Activated CD4-positive, alpha-beta T cell treated with anti-CD3 and anti-CD28 coated beads, Interleukin-2, amount 50 U/mL, for 24 hours (primary cell): ENCODE measurements at regions not wholly inside any gene's neighbourhood (a gene's known extent, or its start where the extent isn't known, plus 50 kb on each side); places are given as distances from the start of the nearest gene placed in this dataset.
"Not testable (repeated sequence)": the region's sequence is repeated elsewhere in the genome, so short reads cannot be mapped to it uniquely, and the experiment has no call there.

Source experiments
- DNase-seq, 2 donors: peaks; one replicate each; pipeline ENCODE4 v3.0.0-alpha.2; 2020; ENCODE audit warnings: low read depth in 1 of 2, low spot score in 1 of 2

- DNase-seq, result no peak
Observed at GRCh38 chr1:185441605-185442004, 124.6 kb upstream of the IVNS1ABP start.

DNA sequence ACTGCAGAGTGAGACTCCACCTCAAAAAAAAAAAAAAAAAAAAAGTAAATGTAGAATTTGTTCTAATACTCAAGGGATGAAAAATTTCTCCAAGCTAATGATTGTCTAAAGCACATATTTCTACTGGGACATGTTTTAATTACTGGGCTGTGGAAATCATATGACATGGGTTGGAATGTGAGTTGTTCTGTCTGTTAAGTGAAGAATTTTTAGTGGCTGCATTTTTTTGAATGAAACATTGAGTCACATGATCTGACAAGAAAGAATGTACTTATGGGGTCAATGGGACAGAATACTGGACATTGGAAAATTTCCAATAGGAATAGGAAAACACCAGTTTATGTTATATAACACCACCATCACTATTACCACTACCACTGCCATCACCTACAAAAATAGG, 123.8 kb upstream of the IVNS1ABP start:
- DNase-seq, result no peak

- DNase-seq, result peak in 1 of 2 donors; percentile 24
Observed at GRCh38 chr1:185439727-185440415, 122.8 kb upstream of the IVNS1ABP start.

DNA sequence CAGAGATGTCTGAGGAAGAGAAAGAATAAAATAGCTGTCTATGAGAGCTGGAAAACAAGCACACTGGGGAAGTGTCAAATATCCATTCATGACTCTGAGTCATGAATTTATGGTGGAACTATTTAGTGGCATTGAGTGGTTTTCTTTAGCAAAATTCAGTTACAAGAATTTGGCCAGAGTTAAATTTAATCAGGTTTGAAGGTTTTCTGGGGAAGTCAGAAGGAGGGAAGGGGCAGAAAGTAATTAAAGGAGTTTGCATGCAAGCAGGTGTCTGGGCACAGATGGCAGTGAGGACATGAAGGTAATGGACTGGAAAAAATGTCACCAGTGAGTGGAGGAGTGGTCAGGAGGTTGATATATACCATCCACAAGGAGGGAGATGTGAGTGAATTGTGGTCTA, 121.9 kb upstream of the IVNS1ABP start:
- no peak for DNase-seq

DNA sequence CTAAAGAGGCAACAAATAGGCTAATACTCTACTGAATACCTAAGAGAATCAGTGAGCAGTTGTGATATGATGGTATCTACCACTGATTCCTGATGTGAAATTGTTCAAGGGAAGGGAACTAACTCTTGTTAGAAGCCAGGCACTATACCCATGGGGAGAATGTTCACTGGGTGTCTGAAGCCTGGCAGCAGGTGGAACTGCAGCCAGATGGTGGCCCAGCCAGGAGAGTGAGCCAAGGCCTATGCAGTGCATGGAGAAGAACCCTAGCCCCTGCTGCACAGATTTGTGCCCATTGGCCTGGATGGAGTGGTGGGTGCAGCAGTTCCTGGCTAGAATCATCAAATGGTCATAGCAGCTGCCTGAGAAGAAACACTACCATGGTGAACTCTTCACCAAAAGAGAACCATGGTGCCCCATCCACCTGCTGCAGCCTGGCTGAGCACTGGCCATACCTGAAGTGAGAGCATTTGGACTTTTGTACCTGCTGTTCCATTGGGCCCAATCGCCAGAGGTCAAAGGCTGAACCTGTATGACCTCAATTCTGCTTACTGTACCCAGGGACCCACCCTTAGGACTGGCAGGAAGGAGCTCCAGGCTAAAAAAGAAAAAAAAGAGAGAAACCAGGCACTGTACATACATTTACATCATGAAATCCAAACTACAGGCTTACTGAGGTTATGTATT, 118.8 kb upstream of the IVNS1ABP start:
- DNase-seq, result no peak

- DNase-seq, result no peak
Observed at GRCh38 chr1:185434721-185435120, 117.7 kb upstream of the IVNS1ABP start.

DNA sequence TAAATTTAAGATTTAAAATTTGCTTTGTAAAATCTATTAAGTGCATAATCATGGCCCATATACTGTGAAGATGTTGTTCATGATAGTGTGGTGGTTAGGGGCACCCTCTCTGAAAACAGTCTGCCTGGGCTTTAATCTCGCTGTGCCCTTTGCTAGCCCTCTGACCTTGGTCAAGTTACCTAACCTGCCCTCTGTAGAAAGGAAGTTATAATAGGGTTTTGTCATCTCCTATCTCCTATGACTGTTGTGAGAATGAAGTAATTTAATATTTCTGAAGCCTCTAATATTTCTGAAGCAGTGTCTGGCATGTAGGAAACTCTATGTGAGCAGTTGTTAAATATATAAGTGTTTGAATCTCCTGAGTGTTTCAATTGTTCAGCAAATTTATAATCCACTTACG, 116.6 kb upstream of the IVNS1ABP start:
- no peak for DNase-seq

- DNase-seq, result no peak
Observed at GRCh38 chr1:185432948-185433347, 115.9 kb upstream of the IVNS1ABP start.

GRCh38 chr1:185431612-185432011, 114.6 kb upstream of the IVNS1ABP start:
- no peak for DNase-seq

DNA sequence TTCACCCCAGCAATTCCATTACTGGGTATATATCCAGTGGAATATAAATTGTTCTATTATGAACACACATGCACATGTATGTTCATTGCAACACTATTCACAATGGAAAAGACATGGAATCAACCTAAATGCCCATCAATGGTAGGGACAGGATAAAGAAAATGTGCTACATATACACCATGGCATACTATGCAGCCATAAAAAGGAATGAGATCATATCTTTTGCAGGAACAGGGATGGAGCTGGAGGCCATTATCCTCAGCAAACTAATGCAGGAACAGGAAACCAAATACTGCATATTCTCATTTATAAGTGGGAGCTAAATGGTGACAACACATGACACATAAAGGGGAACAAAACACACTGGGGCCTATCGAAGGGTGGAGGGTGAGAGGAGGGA, 112.6 kb upstream of the IVNS1ABP start:
- DNase-seq, result not testable (repeated sequence)

DNA sequence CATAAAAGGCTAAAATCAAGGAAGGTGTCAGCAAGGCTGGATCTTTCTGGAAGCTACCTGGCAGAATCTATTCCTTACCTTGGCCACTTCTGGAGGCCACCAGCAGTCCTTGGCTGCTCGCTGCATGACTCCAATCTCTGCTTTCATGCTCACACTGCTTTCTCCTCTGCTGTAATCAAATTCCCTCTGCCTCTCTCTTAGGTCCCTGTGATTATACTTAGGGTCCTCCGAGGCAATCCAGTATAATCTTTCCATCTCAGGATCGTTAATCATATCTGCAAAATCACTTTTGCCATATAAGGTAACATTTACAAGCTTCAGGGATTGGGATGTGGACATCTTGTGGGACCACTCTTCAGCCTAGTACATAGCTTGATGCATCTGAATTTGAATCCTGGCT, 110.7 kb upstream of the IVNS1ABP start:
- no peak for DNase-seq

GRCh38 chr1:185427264-185427663, 110.2 kb upstream of the IVNS1ABP start:
- DNase-seq, result no peak

GRCh38 chr1:185426848-185427247, 109.8 kb upstream of the IVNS1ABP start:
- DNase-seq, result no peak

DNA sequence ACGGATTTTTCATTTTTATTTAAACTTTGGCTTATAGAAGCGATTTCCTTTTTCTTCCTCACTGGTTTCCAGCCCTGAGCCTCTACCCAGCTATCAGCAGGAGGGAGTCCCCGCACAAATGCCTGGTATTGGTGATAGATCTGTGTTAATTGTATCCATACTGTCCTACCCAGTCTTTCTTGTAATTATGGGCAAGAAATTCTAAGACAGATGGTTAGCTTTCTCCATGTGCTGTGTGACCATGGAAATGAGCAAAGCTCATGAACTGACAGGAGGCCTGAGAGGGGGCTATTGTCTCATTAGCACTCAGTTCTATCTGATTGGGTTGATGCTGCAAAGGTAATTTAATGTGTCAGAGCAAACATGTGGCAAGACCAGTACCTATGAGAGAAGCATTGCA, 108.1 kb upstream of the IVNS1ABP start:
- DNase-seq, result no peak

DNA sequence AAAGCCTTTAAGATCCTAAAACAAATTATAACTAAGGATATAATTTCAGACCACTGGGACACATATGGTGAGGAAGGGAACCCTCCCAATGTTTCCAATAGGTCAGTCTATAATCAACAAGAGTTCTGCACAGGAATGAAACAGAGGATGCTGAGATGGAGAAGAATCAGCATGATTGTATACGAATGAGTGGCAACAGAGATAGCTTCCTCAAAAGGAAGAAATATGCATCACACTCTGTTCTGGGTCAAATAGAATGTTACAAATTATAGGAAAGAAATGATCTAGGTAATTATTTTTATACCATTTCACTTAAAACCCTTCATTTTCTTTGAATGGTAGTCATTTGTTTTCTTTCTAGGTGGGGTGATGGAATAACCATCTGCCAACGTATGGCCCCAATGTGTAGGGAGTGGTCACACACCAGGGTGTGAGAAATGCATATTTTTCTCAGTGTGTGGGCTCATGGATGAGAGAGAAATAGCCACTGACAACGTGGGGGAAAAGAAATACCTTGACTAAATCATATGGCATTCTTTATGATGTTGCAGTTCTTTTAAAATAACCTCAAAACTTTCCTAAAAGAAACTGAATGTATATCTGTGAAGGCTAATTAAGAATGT, 104.6 kb upstream of the IVNS1ABP start:
- no peak for DNase-seq

GRCh38 chr1:185420588-185421081, 103.6 kb upstream of the IVNS1ABP start:
- DNase-seq, result no peak

DNA sequence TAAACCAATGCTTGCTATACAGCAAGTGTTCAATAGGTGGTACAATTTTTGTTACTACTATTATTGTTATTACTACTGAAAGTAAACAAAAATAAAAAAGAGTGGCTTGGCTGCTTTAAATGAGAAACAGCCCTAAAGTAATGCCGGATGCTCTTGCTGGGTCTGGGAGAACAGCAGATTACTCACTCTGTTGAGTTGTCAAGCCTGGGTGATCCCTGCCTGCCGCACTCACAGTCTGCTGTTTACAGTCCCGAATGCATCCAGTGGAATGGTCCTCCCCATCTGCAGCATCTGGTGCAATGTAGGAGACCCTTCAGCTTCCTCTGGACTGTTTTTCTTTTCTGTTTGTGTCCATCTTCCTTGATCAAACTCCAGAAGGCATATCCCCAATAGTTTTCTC, 102.7 kb upstream of the IVNS1ABP start:
- DNase-seq, result no peak

GRCh38 chr1:185418472-185418871, 101.4 kb upstream of the IVNS1ABP start:
- no peak for DNase-seq

GRCh38 chr1:185412385-185413087, 95.5 kb upstream of the IVNS1ABP start:
- DNase-seq, result no peak

DNA sequence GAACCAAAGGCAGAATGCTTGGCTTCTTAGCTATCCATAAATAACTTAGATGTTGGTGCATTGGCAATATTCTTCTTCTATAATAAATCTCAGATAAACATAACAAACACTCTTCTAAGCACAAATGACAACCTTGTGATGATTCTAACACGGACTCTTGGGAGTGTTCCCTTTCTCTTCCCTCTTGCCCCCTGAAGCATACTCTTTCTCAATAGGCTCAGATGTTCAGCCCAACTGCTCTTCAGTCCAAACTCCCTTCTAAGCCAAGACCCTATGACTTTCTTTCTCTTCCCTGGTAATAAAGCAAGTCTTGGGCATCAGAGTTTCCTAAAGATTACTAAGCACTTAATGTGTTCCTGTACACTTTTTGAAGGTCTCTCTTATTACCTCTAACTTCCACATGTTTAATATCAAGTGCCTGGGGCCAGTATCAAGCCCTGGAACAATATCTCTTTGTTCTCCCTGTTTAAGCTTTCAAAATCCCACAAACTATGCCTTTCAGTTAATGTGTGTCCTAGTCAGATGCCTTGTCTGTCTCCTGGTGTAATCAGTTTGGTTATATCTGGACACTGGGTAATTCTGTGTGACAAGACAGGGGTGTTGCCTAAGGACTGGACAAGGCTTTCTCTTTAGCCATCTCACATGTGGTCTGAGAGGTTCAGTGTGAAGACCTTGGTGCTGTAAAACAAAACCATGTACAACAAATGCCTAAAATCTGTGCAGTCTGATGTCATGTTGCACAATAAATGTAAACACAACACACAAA, 92.9 kb upstream of the IVNS1ABP start:
- no peak for DNase-seq

- no peak for DNase-seq
Observed at GRCh38 chr1:185409345-185409744, 92.3 kb upstream of the IVNS1ABP start.
